T-helper 17 cell (primary cell): ENCODE measurements at regions not wholly inside any gene's neighbourhood (a gene's known extent, or its start where the extent isn't known, plus 50 kb on each side); places are given as distances from the start of the nearest gene placed in this dataset.

ENCODE experiments used
- ATAC-seq: fragments of 150-1000 bp; cut with Tn5 transposase; 2 replicates; pipeline ENCODE4 v1.10.0; 2021; ENCODE audit warnings: mild to moderate bottlenecking, moderate library complexity
- DNase-seq, 3 donors: peaks; one replicate each; pipeline versions ENCODE4 v3.0.0 to v3.0.0-alpha.2; 2020 to 2021
- H3K9me3 ChIP-seq: one replicate; pipeline ENCODE4 v1.7.0; 2013; ENCODE audit warnings: low read length, mild to moderate bottlenecking; ENCODE audit not compliant: control insufficient read depth, poor library complexity, severe bottlenecking
- H3K27ac Mint-ChIP-seq: one replicate; pipeline ENCODE4 v1.8.0; 2022; ENCODE audit warnings: mild to moderate bottlenecking, moderate library complexity, mixed read lengths
- H3K27me3 Mint-ChIP-seq: one replicate; pipeline ENCODE4 v1.8.0; 2022; ENCODE audit warnings: mixed read lengths
- H3K36me3 Mint-ChIP-seq: one replicate; pipeline ENCODE4 v1.8.0; 2022; ENCODE audit warnings: low read depth, mixed read lengths
- H3K4me1 Mint-ChIP-seq: one replicate; pipeline ENCODE4 v1.8.0; 2022; ENCODE audit warnings: mild to moderate bottlenecking, mixed read lengths
- H3K4me3 Mint-ChIP-seq: one replicate; pipeline ENCODE4 v1.8.0; 2022; ENCODE audit warnings: mild to moderate bottlenecking, moderate library complexity, mixed read lengths

DNA sequence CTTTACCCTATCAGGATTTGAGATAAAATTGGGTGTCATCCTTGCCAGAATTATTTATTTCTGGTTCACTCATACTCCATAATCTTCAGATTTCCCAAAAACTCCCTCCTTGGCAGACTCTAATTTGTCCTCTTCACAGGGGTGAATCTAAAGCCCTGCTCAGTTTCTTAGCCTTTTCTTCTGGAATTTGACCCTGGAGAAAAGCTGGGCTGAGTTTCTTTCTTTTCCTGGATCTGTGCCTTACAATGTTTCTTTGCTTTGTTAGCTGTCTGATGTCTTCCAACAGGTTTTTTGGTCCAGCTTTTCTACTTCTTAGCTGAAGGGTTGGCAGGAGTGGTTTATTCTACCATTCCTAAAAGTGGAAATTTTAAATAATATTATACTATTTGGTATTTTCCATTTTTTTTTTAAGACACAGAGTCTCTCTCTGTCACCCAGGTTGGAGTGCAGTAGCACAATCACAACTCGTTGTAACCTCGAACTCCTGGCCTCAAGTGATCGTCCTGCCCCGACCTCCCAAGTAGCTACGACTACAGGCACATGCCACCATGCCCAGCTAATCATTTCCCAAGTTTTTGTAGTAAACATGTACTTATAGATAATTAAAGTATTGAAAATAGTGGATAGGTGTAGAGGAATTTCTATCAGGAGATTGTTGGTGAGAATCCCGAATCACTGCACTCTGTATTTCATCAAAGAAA lies 138.4 kb upstream of the TWIST2 start:
- no peak for DNase-seq
- H3K4me3 Mint-ChIP-seq: no peak overlapping the region

GRCh38 chr2:238710032-238710735 lies 137.7 kb upstream of the TWIST2 start:
- peaks cover 22% of the 10 kb centered on the region for H3K27me3 Mint-ChIP-seq
- H3K27ac Mint-ChIP-seq: no peak overlapping the region
- peaks cover 2% of the 10 kb centered on the region for H3K36me3 Mint-ChIP-seq
- no peaks in the 10 kb centered on the region for H3K9me3 ChIP-seq
- H3K4me3 Mint-ChIP-seq: no peak overlapping the region
- ATAC-seq: no peak
- no peaks in the 10 kb centered on the region for H3K4me1 Mint-ChIP-seq
- no peak for DNase-seq

More for the DNA sequence above, 138.4 kb upstream of the TWIST2 start:
- H3K4me1 Mint-ChIP-seq: no peaks in the 10 kb centered on the region
- no peaks in the 10 kb centered on the region for H3K9me3 ChIP-seq
- no peak overlapping the region for H3K27ac Mint-ChIP-seq
- ATAC-seq: no peak
- peaks cover 22% of the 10 kb centered on the region for H3K27me3 Mint-ChIP-seq
- H3K36me3 Mint-ChIP-seq: peaks cover 2% of the 10 kb centered on the region

- Mint-ChIP-seq H3K27ac (no peak overlapping the region), H3K36me3 (peaks cover 2% of the 10 kb centered on the region), H3K4me3 (no peak overlapping the region), H3K27me3 (peaks cover 25% of the 10 kb centered on the region), H3K4me1 (no peaks in the 10 kb centered on the region)
- no peaks in the 10 kb centered on the region for H3K9me3 ChIP-seq
- no peak for ATAC-seq
- no peak for DNase-seq
Measured at GRCh38 chr2:238710787-238711186, 137.1 kb upstream of the TWIST2 start.

DNA sequence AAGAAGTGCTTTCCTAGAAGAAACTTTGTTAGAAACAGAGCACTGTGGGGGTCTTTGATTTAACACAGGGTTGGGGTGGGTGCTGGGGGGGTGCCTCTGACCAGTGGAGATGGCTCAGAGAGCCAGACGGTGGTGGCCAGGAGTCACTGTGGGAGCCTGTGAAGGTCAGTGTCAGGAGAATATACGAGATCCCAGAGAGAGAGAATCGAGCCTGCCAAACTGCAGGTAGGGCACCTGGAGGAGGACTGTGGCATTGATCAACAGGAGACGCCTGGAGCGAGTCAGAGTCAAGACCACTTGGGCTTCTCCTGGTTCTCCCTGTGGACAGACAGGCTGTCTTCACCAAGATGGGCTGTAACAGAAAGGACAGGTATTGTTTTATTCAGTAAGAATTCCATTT lies 136.5 kb upstream of the TWIST2 start:
- no peak for ATAC-seq
- H3K36me3 Mint-ChIP-seq: peaks cover 2% of the 10 kb centered on the region
- H3K9me3 ChIP-seq: no peaks in the 10 kb centered on the region
- no peak for DNase-seq
- peaks cover 31% of the 10 kb centered on the region for H3K27me3 Mint-ChIP-seq
- H3K4me1 Mint-ChIP-seq: no peaks in the 10 kb centered on the region
- no peak overlapping the region for H3K27ac Mint-ChIP-seq
- no peak overlapping the region for H3K4me3 Mint-ChIP-seq

DNA sequence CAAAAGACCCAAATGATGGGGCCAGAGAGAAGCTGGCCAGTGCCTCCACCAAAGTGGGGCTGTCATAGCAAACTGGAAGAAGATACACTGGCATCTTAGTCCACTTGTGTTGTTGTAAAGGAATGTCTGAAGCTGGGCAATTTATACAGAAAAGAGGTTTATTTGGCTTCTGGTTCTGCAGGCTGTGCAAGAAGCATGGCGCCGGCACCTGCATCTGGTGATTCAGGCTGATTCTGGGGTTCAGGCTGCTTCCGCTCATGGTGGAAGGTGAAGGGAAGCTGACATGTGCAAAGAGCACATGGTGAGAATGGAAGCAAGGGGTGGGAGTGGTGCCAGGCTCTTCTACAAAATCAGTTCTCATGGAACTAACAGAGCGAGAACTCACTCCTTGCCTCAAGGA lies 135.9 kb upstream of the TWIST2 start:
- no peak for ATAC-seq
- Mint-ChIP-seq H3K27me3 (peaks cover 37% of the 10 kb centered on the region), H3K36me3 (peaks cover 2% of the 10 kb centered on the region), H3K27ac (no peak overlapping the region), H3K4me3 (no peak overlapping the region), H3K4me1 (no peaks in the 10 kb centered on the region)
- DNase-seq: no peak
- no peaks in the 10 kb centered on the region for H3K9me3 ChIP-seq

DNA sequence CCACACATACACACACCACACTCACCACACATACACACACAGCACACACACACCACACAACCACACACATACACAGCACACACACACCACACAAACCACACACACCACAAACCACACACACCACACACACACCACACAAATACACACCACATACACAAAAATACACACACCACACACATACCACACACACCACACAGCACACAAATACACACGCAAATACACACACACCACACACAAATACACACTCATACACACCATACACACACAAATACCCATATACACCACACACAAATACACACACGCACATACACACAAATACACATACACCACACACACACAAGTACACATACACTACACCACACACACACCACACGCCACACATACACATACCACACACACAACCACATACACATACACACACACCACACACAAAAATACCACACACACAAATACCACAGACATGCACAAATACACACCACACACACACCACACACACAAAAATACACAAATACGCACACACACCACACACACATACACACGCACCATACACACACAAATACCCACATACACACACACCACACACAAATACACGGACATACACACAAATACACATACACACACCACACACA lies 134.6 kb upstream of the TWIST2 start:
- Mint-ChIP-seq H3K27ac (no peak overlapping the region), H3K4me1 (no peaks in the 10 kb centered on the region), H3K36me3 (no peaks in the 10 kb centered on the region), H3K4me3 (no peak overlapping the region), H3K27me3 (peaks cover 32% of the 10 kb centered on the region)
- DNase-seq (no peak), ATAC-seq (no peak)
- no peaks in the 10 kb centered on the region for H3K9me3 ChIP-seq

- Mint-ChIP-seq H3K27ac (no peak overlapping the region), H3K4me3 (no peak overlapping the region), H3K27me3 (peaks cover 24% of the 10 kb centered on the region), H3K4me1 (no peaks in the 10 kb centered on the region), H3K36me3 (no peaks in the 10 kb centered on the region)
- no peak for DNase-seq
- ATAC-seq: no peak
- no peaks in the 10 kb centered on the region for H3K9me3 ChIP-seq
Measured at GRCh38 chr2:238714038-238714528, 133.8 kb upstream of the TWIST2 start.

DNA sequence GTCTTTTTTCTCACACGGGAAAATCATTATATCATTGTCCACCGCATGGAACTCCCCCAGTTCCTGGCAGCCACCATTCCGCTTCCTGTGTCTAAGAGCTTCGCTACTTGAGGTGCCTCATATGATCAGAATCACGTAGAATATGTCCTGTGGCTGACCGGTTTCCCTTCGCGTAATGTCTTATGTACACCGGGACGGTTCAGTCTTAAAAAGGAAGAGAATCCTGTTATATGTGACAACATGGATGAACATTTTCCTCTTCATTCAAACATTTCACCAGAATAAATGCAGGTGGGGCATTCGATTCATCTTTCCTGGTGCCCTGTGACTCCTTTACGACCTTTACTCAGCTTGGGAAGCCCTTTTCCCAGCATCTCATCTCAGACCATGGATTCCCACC lies 131.7 kb upstream of the TWIST2 start:
- no peak overlapping the region for H3K4me3 Mint-ChIP-seq
- no peak for ATAC-seq
- no peak overlapping the region for H3K27ac Mint-ChIP-seq

GRCh38 chr2:238716585-238716984 lies 131.3 kb upstream of the TWIST2 start:
- H3K27ac Mint-ChIP-seq: no peak overlapping the region
- no peak overlapping the region for H3K4me3 Mint-ChIP-seq
- no peaks in the 10 kb centered on the region for H3K9me3 ChIP-seq
- no peak for ATAC-seq
- H3K36me3 Mint-ChIP-seq: no peaks in the 10 kb centered on the region
- H3K4me1 Mint-ChIP-seq: no peaks in the 10 kb centered on the region
- peaks cover 24% of the 10 kb centered on the region for H3K27me3 Mint-ChIP-seq
- no peak for DNase-seq

More for the DNA sequence above, 131.7 kb upstream of the TWIST2 start:
- H3K4me1 Mint-ChIP-seq: no peaks in the 10 kb centered on the region
- no peaks in the 10 kb centered on the region for H3K9me3 ChIP-seq
- DNase-seq: no peak
- no peaks in the 10 kb centered on the region for H3K36me3 Mint-ChIP-seq
- H3K27me3 Mint-ChIP-seq: peaks cover 24% of the 10 kb centered on the region

DNA sequence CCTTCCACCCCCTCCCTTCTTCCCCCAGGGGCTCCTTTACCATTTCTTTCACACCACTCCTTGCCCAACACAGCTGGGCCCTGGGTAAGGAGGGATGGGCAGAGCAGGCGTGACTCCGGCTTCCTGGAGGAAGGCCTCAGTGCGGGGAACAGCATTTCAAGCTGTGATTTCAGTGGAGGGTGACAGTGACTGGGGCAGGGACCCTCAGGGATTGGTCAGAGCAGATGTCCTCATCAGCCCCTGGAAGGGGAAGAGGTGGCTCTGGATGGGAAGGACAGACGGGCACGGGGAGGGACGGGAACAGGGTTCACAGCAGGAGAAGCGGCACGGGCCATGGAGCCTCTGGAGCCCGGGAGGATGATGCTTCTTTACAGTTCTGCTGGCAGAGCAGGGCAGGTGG lies 130.8 kb upstream of the TWIST2 start:
- no peaks in the 10 kb centered on the region for H3K36me3 Mint-ChIP-seq
- H3K4me3 Mint-ChIP-seq: no peak overlapping the region
- H3K27ac Mint-ChIP-seq: no peak overlapping the region

DNA sequence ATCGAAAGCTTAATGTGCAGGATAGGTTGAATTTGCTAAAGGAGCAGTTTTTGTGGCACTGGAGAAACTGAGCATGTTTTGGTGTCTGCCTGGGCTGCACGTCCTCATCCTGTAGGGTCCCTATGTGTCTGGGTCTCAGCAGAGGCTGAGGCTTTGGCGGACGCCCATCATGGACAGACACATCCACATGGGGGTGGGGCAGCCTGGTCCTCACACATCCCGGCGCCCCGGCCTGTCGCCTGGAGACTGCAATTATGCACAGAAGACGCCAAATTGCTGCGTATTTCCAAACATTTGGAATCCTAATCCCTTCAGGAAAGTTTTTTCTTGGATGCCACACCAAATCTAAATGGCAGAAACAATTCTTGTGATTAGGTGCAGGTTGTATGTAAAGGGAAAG lies 128.2 kb upstream of the TWIST2 start:
- DNase-seq (no peak), ATAC-seq (no peak)
- no peaks in the 10 kb centered on the region for H3K4me1 Mint-ChIP-seq
- no peak overlapping the region for H3K27ac Mint-ChIP-seq
- no peak overlapping the region for H3K4me3 Mint-ChIP-seq
- H3K36me3 Mint-ChIP-seq: no peaks in the 10 kb centered on the region
- H3K27me3 Mint-ChIP-seq: peaks cover 26% of the 10 kb centered on the region
- H3K9me3 ChIP-seq: no peaks in the 10 kb centered on the region

More for the DNA sequence above, 130.8 kb upstream of the TWIST2 start:
- no peak for ATAC-seq
- H3K27me3 Mint-ChIP-seq: peaks cover 24% of the 10 kb centered on the region
- H3K9me3 ChIP-seq: no peaks in the 10 kb centered on the region
- H3K4me1 Mint-ChIP-seq: no peaks in the 10 kb centered on the region
- DNase-seq: no peak

- DNase-seq (peak in 1 of 3 donors; percentile 20), ATAC-seq (no peak)
- H3K4me3 Mint-ChIP-seq: no peak overlapping the region
- peaks cover 32% of the 10 kb centered on the region for H3K27me3 Mint-ChIP-seq
- no peak overlapping the region for H3K27ac Mint-ChIP-seq
- H3K36me3 Mint-ChIP-seq: peaks cover 2% of the 10 kb centered on the region
- H3K9me3 ChIP-seq: no peaks in the 10 kb centered on the region
- no peaks in the 10 kb centered on the region for H3K4me1 Mint-ChIP-seq
Measured at GRCh38 chr2:238720232-238720672, 127.6 kb upstream of the TWIST2 start.

- peaks cover 25% of the 10 kb centered on the region for H3K27me3 Mint-ChIP-seq
- ATAC-seq (no peak), DNase-seq (no peak)
- peaks cover 2% of the 10 kb centered on the region for H3K36me3 Mint-ChIP-seq
- peaks cover 1% of the 10 kb centered on the region for H3K4me1 Mint-ChIP-seq
- no peak overlapping the region for H3K27ac Mint-ChIP-seq
- no peak overlapping the region for H3K4me3 Mint-ChIP-seq
- no peaks in the 10 kb centered on the region for H3K9me3 ChIP-seq
Measured at GRCh38 chr2:238722181-238722580, 125.7 kb upstream of the TWIST2 start.
